ENCODE measurements at regions not wholly inside any gene's neighbourhood (a gene's known extent, or its start where the extent isn't known, plus 50 kb on each side); places are given as distances from the start of the nearest gene placed in this dataset.
"Not testable (repeated sequence)": the region's sequence is repeated elsewhere in the genome, so short reads cannot be mapped to it uniquely, and the experiment has no call there.

GRCh38 chr12:131293071-131294015 lies 339.6 kb downstream of the ADGRD1 start:
- not testable (repeated sequence) for DNase-seq

GRCh38 chr12:131294716-131295115 lies 341.0 kb downstream of the ADGRD1 start:
- not testable (repeated sequence) for DNase-seq

GRCh38 chr12:131295117-131295516 lies 341.4 kb downstream of the ADGRD1 start:
- not testable (repeated sequence) for DNase-seq

- DNase-seq = not testable (repeated sequence)
Observed at GRCh38 chr12:131295559-131295958, 341.9 kb downstream of the ADGRD1 start.

GRCh38 chr12:131296136-131296535 lies 342.4 kb downstream of the ADGRD1 start:
- not testable (repeated sequence) for DNase-seq

- DNase-seq = not testable (repeated sequence)
Observed at GRCh38 chr12:131296651-131297050, 342.9 kb downstream of the ADGRD1 start.

- not testable (repeated sequence) for DNase-seq
Observed at GRCh38 chr12:131298526-131299369, 345.0 kb downstream of the ADGRD1 start.

GRCh38 chr12:131299370-131299701 lies 345.6 kb downstream of the ADGRD1 start:
- not testable (repeated sequence) for DNase-seq

GRCh38 chr12:131303576-131303975 lies 349.9 kb downstream of the ADGRD1 start:
- not testable (repeated sequence) for DNase-seq

- not testable (repeated sequence) for DNase-seq
Observed at GRCh38 chr12:131304642-131305041, 350.9 kb downstream of the ADGRD1 start.

- no peak for DNase-seq
Observed at GRCh38 chr12:131309700-131310099, 356.0 kb downstream of the ADGRD1 start.

- DNase-seq = not testable (repeated sequence)
Observed at GRCh38 chr12:131310227-131310969, 356.7 kb downstream of the ADGRD1 start.

GRCh38 chr12:131311279-131311722 lies 357.6 kb downstream of the ADGRD1 start:
- not testable (repeated sequence) for DNase-seq

GRCh38 chr12:131311764-131312163 lies 358.1 kb downstream of the ADGRD1 start:
- DNase-seq = no peak

- not testable (repeated sequence) for DNase-seq
Observed at GRCh38 chr12:131312382-131312781, 358.7 kb downstream of the ADGRD1 start.

GRCh38 chr12:131312793-131313545 lies 359.3 kb downstream of the ADGRD1 start:
- DNase-seq = no peak

GRCh38 chr12:131313635-131314034 lies 359.9 kb downstream of the ADGRD1 start:
- DNase-seq = no peak

- DNase-seq = no peak
Observed at GRCh38 chr12:131314524-131315090, 360.9 kb downstream of the ADGRD1 start.

GRCh38 chr12:131315601-131316000 lies 361.9 kb downstream of the ADGRD1 start:
- DNase-seq = no peak

- no peak for DNase-seq
Observed at GRCh38 chr12:131316388-131316787, 362.7 kb downstream of the ADGRD1 start.

- no peak for DNase-seq
Observed at GRCh38 chr12:131318045-131318685, 364.5 kb downstream of the ADGRD1 start.

All from activated naive CD4-positive, alpha-beta T cell treated with Interleukin-2 at 50 U/mL for 16 hours (primary cell).